HL-60 (cell line): ENCODE measurements at regions not wholly inside any gene's neighbourhood (a gene's known extent, or its start where the extent isn't known, plus 50 kb on each side); places are given as distances from the start of the nearest gene placed in this dataset.

Source experiments
- GABPA ChIP-seq: IDR thresholded peaks from 2 replicates; pipeline ENCODE4 v1.6.1; 2012; ENCODE audit warnings: low read depth
- POLR2AphosphoS5 ChIP-seq: IDR thresholded peaks from 2 replicates; pipeline ENCODE4 v1.6.1; 2012; ENCODE audit warnings: low read depth
- TF ChIP-seq, protein P1 (sequence below): IDR thresholded peaks from one replicate; pipeline ENCODE4 v1.5.1; 2011; ENCODE audit warnings: low read length, control low read depth, inconsistent platforms; ENCODE audit not compliant: insufficient read depth
- TF ChIP-seq, protein P2 (sequence below): IDR thresholded peaks from 2 replicates; pipeline ENCODE4 v1.6.1; 2012; ENCODE audit warnings: low read depth; ENCODE audit not compliant: insufficient replicate concordance

DNA sequence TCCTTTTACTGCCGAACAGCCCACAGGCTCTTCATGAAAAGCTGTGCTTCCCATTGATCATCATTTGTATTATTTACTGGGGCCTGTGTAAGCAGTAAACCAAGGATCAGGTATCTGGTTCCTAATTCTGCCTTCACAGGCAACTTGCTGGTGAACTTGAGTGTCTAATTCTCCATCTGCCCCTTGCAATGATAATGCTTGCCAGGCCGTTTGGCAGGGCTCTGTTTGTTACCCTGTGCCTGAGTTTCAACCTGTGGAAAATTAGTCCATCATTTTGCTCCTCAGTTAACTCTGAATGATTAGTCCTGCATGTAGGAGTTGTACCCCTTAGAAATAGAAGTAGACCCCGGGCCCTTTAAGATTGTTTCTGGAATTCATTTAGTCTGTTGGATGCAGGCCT, 298.4 kb upstream of the CADM1 start:
- TF ChIP-seq, protein P1, sequence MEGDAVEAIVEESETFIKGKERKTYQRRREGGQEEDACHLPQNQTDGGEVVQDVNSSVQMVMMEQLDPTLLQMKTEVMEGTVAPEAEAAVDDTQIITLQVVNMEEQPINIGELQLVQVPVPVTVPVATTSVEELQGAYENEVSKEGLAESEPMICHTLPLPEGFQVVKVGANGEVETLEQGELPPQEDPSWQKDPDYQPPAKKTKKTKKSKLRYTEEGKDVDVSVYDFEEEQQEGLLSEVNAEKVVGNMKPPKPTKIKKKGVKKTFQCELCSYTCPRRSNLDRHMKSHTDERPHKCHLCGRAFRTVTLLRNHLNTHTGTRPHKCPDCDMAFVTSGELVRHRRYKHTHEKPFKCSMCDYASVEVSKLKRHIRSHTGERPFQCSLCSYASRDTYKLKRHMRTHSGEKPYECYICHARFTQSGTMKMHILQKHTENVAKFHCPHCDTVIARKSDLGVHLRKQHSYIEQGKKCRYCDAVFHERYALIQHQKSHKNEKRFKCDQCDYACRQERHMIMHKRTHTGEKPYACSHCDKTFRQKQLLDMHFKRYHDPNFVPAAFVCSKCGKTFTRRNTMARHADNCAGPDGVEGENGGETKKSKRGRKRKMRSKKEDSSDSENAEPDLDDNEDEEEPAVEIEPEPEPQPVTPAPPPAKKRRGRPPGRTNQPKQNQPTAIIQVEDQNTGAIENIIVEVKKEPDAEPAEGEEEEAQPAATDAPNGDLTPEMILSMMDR: no peak
- TF ChIP-seq POLR2AphosphoS5: no peak
- TF ChIP-seq GABPA: no peak
- TF ChIP-seq, protein P2, sequence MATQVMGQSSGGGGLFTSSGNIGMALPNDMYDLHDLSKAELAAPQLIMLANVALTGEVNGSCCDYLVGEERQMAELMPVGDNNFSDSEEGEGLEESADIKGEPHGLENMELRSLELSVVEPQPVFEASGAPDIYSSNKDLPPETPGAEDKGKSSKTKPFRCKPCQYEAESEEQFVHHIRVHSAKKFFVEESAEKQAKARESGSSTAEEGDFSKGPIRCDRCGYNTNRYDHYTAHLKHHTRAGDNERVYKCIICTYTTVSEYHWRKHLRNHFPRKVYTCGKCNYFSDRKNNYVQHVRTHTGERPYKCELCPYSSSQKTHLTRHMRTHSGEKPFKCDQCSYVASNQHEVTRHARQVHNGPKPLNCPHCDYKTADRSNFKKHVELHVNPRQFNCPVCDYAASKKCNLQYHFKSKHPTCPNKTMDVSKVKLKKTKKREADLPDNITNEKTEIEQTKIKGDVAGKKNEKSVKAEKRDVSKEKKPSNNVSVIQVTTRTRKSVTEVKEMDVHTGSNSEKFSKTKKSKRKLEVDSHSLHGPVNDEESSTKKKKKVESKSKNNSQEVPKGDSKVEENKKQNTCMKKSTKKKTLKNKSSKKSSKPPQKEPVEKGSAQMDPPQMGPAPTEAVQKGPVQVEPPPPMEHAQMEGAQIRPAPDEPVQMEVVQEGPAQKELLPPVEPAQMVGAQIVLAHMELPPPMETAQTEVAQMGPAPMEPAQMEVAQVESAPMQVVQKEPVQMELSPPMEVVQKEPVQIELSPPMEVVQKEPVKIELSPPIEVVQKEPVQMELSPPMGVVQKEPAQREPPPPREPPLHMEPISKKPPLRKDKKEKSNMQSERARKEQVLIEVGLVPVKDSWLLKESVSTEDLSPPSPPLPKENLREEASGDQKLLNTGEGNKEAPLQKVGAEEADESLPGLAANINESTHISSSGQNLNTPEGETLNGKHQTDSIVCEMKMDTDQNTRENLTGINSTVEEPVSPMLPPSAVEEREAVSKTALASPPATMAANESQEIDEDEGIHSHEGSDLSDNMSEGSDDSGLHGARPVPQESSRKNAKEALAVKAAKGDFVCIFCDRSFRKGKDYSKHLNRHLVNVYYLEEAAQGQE: no peak
